Tibial nerve (tissue), 4 donors: ENCODE measurements at regions not wholly inside any gene's neighbourhood (a gene's known extent, or its start where the extent isn't known, plus 50 kb on each side); places are given as distances from the start of the nearest gene placed in this dataset.
"Not testable (repeated sequence)": the region's sequence is repeated elsewhere in the genome, so short reads cannot be mapped to it uniquely, and the experiment has no call there.

Experiments
- CTCF ChIP-seq, 5 experiments: fragments of 200-600 bp in 3 of 5; fragments of 450-650 bp in 2 of 5; sonication (generic) in 3 of 5; IDR thresholded peaks; one replicate each; pipeline ENCODE4 v1.5.1; 2016 to 2019; ENCODE audit warnings: antibody characterized with exemption in 5 of 5, mild to moderate bottlenecking in 3 of 5, moderate library complexity in 2 of 5
- EP300 ChIP-seq, 2 donors: sonication (generic); formaldehyde crosslinking; IDR thresholded peaks; one replicate each; pipeline ENCODE4 v1.6.1; 2017; ENCODE audit warnings: antibody characterized with exemption in 2 of 2, mild to moderate bottlenecking in 1 of 2
- POLR2A ChIP-seq, 2 donors: fragments of 450-650 bp; IDR thresholded peaks; one replicate each; pipeline ENCODE4 v1.6.1; 2017; ENCODE audit warnings: antibody characterized with exemption in 2 of 2, mild to moderate bottlenecking in 2 of 2, moderate library complexity in 2 of 2

GRCh38 chr1:223046463-223046862 is 96.6 kb downstream of the TLR5 start:
- TF ChIP-seq CTCF, EP300, POLR2A (IDR thresholded peaks at IDR 0.05): not testable (repeated sequence)
